Inferior parietal cortex (tissue), 1 donor: ENCODE measurements at regions not wholly inside any gene's neighbourhood (a gene's known extent, or its start where the extent isn't known, plus 50 kb on each side); places are given as distances from the start of the nearest gene placed in this dataset.

Experiments
- DNase-seq: peaks from one replicate; pipeline ENCODE4 v3.0.0-alpha.2; 2016; ENCODE audit errors: extremely low spot score

- no peak for DNase-seq
Measured at GRCh38 chr11:45036733-45037132, 86.0 kb upstream of the TP53I11 start.

- no peak for DNase-seq
Measured at GRCh38 chr11:45037434-45038005, 86.8 kb upstream of the TP53I11 start.

GRCh38 chr11:45038923-45039322, 88.2 kb upstream of the TP53I11 start:
- no peak for DNase-seq

DNA sequence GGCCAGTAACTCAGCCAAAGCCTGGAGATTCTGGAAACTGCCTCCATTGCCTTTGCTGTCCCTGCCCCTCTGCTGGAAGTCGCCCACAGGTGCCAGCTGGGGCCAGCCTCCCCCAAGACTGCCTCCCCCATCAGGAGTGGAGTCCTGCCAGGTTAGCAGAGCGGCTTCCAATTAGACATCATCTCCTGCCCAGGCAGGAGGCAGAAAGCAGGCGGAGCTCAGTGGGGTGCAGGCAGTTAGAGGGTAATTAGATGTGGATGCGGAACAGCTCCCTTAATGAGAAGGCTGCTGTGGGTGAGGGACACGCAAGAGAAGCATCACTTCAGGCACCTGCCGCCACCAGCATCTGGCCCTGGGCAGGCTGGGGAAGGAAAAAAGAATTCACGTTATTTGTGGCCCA, 90.9 kb upstream of the TP53I11 start:
- DNase-seq = no peak

DNA sequence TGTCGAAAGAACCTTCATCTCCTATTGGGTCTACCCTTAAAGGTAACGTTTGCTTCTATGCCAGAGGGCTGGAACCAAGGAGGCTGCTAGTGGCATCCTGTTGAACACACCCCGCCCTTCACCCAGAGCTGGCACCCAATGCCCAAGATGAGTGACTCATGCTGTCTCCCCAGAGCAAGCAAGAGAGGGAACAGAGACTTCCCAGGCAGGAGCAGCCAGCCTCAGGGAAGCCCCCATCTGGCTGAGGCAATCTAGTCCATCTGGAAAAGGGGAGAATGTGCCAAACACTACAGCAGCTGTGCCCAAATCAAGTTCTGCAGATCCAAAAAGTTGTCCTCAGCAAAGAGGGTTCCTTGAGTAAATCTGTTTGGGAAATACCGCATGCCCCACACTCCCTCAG, 91.9 kb upstream of the TP53I11 start:
- DNase-seq = peak; percentile 47

- DNase-seq = no peak
Measured at GRCh38 chr11:45043755-45044475, 93.2 kb upstream of the TP53I11 start.

DNA sequence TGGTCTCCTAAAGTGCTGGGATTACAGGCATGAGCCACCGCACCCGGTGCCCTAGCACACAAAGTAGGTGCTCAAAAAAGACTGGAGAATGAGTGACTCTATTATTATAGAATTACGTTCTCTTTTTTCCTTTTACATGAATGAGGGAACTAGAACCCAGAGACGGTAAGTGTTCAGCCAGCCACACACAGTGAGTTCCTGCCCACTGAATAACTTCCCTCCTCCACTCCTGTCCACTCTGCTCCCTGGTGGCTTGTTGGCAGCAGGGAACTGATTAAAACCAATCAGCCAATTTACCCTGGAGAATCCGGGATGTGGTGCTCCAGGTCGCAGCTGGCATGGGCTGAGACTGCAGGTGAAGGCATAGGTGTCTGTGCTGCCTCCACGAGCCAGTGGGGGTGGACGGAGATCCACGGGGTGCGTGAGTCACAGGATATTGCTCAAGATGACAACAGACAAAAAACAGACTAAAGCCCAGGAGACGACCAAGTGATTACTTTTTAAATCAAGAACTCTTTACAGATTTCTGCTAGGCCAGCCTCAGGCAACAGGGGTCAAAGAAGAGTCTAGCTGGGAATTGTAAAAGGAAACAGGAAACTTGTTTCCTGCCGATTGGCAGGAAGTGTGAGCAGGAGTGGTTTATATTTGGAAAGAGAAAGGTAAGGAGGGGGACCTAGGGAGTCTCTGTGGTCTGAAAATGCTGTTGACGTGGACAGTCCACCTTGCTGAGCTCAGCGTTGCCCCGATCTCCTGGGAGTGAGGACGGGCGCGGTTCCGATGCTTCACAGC, 95.2 kb upstream of the TP53I11 start:
- DNase-seq = no peak

DNA sequence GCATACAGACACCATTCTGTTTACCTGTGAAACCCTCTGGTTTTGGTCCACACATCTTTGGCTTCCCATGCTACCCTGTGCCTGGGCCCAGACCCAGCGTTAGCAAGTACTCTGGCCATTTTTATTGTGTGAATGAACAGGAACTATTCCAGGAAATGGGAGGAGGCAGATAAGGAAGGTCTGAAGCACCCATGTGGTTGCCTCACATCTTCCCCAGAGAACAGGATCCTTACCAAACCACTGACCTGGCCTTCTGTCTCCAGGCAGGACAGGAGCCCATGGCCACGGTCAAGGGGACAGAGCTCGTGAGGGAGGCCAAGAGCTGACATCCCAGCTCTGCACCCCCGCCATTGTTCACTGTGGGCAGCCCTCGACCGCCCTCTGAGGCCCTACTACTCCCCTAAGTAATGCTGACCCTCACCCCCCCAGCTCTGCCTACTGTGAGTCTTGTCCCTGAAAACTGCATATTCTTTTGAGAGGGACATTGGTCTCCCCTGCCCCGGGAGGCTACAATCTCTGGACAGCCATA, 97.7 kb upstream of the TP53I11 start:
- no peak for DNase-seq

GRCh38 chr11:45048870-45049691, 97.4 kb upstream of the PRDM11 start:
- no peak for DNase-seq

- DNase-seq = no peak
Measured at GRCh38 chr11:45050111-45050510, 96.3 kb upstream of the PRDM11 start.

DNA sequence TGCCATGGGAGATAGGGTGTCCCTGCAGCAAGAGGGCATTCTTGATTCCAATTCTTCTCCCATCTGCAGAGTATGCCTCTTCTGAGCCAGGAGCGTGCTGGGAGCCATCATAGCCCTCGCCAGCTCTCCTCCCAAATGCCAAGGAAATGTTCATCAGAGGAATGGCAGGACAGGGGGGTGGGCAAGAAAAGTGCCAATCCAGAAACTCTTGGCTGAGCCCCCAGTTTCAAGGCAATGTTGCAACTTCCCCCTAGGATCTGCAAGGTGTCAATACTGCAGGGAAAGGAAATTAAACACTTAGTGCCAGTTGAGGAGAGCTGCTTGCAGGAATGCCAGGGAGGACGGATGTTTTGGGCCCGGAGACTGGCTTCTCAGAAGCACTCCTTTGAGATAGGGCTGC, 94.8 kb upstream of the PRDM11 start:
- no peak for DNase-seq

GRCh38 chr11:45052361-45052760, 94.1 kb upstream of the PRDM11 start:
- no peak for DNase-seq

DNA sequence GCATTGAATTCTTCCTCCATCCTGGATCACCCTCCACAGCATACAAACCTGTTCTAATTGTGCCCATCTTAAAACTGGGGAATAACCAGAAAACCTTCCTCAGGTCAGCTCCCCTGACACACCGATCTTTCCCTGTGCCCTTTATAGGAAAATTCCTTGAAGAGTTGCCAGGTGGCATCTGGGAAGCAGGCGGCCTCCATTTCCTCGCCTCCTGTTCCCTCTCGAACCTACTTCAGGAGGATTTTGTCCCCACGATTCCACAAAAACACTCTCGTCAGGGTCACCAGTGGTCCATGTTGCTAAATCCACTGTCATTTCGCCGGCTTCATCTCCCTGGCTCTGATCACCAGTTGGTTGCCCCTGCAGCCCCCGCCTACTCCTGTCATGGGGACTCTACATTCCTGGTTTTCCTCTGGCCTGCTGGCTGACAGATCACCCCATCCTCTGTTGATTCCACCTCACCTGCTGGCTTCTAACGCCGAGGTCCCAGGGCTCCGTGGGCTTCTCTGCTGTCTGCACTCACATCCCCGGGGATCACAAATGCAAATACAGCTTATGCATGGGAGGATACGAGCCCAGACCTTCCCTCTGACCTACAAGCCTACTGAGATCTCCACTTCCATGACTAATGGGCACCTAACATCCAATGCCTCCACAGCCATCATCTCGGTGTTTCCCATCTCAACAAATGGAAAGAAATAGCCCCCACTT, 92.5 kb upstream of the PRDM11 start:
- DNase-seq = no peak

DNA sequence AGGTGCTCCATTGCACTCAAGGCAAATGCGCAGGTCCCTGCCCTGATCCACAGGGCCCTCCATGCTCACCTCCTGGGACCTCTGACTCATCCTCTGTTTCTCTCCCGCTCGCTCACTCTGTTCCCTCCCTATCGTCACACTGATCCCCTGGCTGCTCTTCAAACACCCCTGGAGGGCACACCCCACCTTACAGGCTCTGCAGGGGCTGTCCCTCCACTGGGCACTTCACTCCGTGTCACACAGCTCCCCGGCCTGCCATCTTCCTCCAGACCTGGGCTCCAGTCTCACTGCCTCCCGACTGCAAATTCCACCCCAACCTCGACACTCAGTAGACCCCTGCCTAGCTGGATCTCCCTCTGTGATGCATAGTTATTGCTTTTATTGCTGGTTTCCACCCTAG, 91.5 kb upstream of the PRDM11 start:
- DNase-seq = no peak

DNA sequence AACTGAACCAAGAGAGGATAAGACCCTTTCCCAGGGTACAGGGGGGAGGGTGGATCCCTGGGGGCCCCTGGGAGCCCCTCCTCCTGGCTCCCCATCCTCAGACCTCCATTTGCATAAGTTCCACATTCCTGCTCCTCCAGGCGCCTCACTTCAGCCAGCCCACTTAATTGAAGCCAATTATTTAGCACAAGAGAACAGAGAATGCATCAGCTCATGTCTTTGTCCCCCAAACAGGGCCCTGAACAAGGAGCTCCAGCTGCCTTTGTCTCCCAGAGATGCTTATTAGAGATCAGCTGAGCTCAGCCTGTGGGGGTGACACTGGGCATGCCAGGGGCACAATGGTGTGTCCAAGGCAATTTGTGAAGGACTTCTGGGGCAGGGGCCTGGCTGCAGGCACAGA, 89.9 kb upstream of the PRDM11 start:
- DNase-seq = no peak

GRCh38 chr11:45057938-45058646, 88.3 kb upstream of the PRDM11 start:
- no peak for DNase-seq

- no peak for DNase-seq
Measured at GRCh38 chr11:45058647-45058950, 87.8 kb upstream of the PRDM11 start.

- DNase-seq = no peak
Measured at GRCh38 chr11:45060707-45061106, 85.7 kb upstream of the PRDM11 start.

DNA sequence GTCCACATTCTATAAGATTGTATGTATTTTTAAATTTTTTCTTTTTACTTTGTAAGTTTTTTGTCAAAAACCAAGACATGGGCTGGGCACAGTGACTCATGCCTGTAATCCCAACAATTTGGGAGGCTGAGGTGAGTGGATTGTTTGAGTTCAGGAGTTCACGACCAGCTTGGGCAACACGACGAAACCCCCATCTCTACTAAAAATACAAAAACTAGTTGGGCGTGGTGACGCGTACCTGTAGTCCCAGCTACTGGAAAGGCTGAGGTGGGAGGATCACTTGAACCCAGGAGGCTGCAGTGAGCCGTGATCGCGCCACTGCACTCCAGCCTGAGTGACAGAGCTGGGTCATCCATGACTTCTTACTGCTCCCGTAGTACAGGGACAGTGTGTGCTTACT, 84.8 kb upstream of the PRDM11 start:
- no peak for DNase-seq

- DNase-seq = no peak
Measured at GRCh38 chr11:45062115-45062514, 84.3 kb upstream of the PRDM11 start.
